HFFc6 (cell line): ENCODE measurements at regions not wholly inside any gene's neighbourhood (a gene's known extent, or its start where the extent isn't known, plus 50 kb on each side); places are given as distances from the start of the nearest gene placed in this dataset.

Source experiments
- DNase-seq: peaks from one replicate; pipeline ENCODE4 v3.0.0-alpha.2; 2018
- H3K27ac Mint-ChIP-seq: 2 replicates; pipeline ENCODE4 v1.8.0; 2020; ENCODE audit warnings: mild to moderate bottlenecking, mixed read lengths
- H3K27me3 Mint-ChIP-seq: 2 replicates; pipeline ENCODE4 v1.8.0; 2021; ENCODE audit warnings: mild to moderate bottlenecking, moderate library complexity, mixed read lengths; ENCODE audit not compliant: insufficient read depth
- H3K36me3 Mint-ChIP-seq: 2 replicates; pipeline ENCODE4 v1.8.0; 2021; ENCODE audit warnings: low read depth, mixed read lengths
- H3K4me1 Mint-ChIP-seq: 2 replicates; pipeline ENCODE4 v1.8.0; 2020; ENCODE audit warnings: low read depth, mixed read lengths
- H3K4me3 Mint-ChIP-seq: 2 replicates; pipeline ENCODE4 v1.8.0; 2020; ENCODE audit warnings: mild to moderate bottlenecking, moderate library complexity, mixed read lengths
- H3K9me3 Mint-ChIP-seq: 2 replicates; pipeline ENCODE4 v1.8.0; 2020; ENCODE audit warnings: mild to moderate bottlenecking, mixed read lengths
- TF ChIP-seq, protein P1 (sequence below): fragments of 200-600 bp; sonication (generic); IDR thresholded peaks from 2 replicates; pipeline ENCODE4 v1.5.0; 2021; ENCODE audit warnings: antibody characterized with exemption, mild to moderate bottlenecking

- H3K36me3 Mint-ChIP-seq, result peaks cover 6% of the 10 kb centered on the region; the same call in 1 of the 2 replicates
- H3K27me3 Mint-ChIP-seq, result peaks cover 2% of the 10 kb centered on the region
- DNase-seq, result no peak
- peaks cover 62% of the 10 kb centered on the region for H3K9me3 Mint-ChIP-seq
- no peak overlapping the region for H3K27ac Mint-ChIP-seq
- H3K4me1 Mint-ChIP-seq, result no peaks in the 10 kb centered on the region
- TF ChIP-seq, protein P1, sequence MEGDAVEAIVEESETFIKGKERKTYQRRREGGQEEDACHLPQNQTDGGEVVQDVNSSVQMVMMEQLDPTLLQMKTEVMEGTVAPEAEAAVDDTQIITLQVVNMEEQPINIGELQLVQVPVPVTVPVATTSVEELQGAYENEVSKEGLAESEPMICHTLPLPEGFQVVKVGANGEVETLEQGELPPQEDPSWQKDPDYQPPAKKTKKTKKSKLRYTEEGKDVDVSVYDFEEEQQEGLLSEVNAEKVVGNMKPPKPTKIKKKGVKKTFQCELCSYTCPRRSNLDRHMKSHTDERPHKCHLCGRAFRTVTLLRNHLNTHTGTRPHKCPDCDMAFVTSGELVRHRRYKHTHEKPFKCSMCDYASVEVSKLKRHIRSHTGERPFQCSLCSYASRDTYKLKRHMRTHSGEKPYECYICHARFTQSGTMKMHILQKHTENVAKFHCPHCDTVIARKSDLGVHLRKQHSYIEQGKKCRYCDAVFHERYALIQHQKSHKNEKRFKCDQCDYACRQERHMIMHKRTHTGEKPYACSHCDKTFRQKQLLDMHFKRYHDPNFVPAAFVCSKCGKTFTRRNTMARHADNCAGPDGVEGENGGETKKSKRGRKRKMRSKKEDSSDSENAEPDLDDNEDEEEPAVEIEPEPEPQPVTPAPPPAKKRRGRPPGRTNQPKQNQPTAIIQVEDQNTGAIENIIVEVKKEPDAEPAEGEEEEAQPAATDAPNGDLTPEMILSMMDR, result no peak
- no peak overlapping the region for H3K4me3 Mint-ChIP-seq
Observed at GRCh38 chr3:1903111-1903510, 195.6 kb upstream of the CNTN4 start.

GRCh38 chr3:1907911-1908310 is 190.8 kb upstream of the CNTN4 start:
- Mint-ChIP-seq H3K9me3 (peaks cover 58% of the 10 kb centered on the region), H3K4me3 (no peak overlapping the region), H3K4me1 (no peaks in the 10 kb centered on the region), H3K27me3 (no peaks in the 10 kb centered on the region; the same call in 1 of the 2 replicates), H3K27ac (no peak overlapping the region), H3K36me3 (no peaks in the 10 kb centered on the region; the same call in 1 of the 2 replicates)
- TF ChIP-seq, protein P1, result no peak
- DNase-seq, result no peak

- Mint-ChIP-seq H3K9me3 (peaks cover 57% of the 10 kb centered on the region), H3K27ac (no peak overlapping the region), H3K4me3 (no peak overlapping the region), H3K36me3 (no peaks in the 10 kb centered on the region; the same call in 1 of the 2 replicates), H3K4me1 (no peaks in the 10 kb centered on the region), H3K27me3 (no peaks in the 10 kb centered on the region; the same call in 1 of the 2 replicates)
- TF ChIP-seq, protein P1, result no peak
- DNase-seq, result no peak
Observed at GRCh38 chr3:1908651-1909445, 189.8 kb upstream of the CNTN4 start.

- Mint-ChIP-seq H3K4me1 (no peaks in the 10 kb centered on the region), H3K4me3 (no peak overlapping the region), H3K9me3 (peaks cover 59% of the 10 kb centered on the region), H3K27me3 (no peaks in the 10 kb centered on the region; the same call in 1 of the 2 replicates), H3K36me3 (no peaks in the 10 kb centered on the region; the same call in 1 of the 2 replicates), H3K27ac (no peak overlapping the region)
- no peak for DNase-seq
- TF ChIP-seq, protein P1, result no peak
Observed at GRCh38 chr3:1910322-1910721, 188.3 kb upstream of the CNTN4 start.

DNA sequence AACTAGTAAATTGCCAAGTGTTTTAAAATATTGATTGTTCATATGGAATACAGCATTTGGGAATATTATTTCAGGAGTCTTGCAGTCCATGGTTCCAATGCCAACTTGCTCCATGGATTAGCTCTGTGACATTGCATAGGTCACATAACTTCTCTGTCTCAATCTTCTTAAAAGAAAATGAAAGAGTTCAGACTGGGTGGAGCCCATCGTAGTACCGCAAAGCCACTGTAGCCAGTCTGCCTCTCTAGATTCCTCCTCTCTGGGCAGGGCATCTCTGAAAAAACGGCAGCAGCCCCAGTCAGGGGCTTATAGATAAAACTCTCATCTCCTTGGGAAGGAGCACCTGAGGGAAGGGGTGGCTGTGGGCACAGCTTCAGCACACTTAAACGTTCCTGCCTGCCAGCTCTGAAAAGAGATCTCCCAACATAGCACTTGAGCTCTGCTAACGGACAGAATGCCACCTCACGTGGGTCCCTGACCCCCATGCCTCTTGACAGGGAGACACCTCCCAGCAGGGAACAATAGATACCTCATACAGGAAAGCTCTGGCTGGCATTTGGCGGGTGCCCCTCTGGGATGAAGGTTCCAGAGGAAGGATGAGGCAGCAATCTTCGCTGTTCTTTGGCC is 168.8 kb upstream of the CNTN4 start:
- H3K27ac Mint-ChIP-seq, result no peak overlapping the region
- DNase-seq, result no peak
- no peaks in the 10 kb centered on the region; the same call in 1 of the 2 replicates for H3K27me3 Mint-ChIP-seq
- H3K36me3 Mint-ChIP-seq, result peaks cover 8% of the 10 kb centered on the region; the same call in 1 of the 2 replicates
- H3K4me3 Mint-ChIP-seq, result no peak overlapping the region
- TF ChIP-seq, protein P1, result no peak
- H3K9me3 Mint-ChIP-seq, result peaks cover 63% of the 10 kb centered on the region
- no peaks in the 10 kb centered on the region for H3K4me1 Mint-ChIP-seq
